ENCODE measurements at regions not wholly inside any gene's neighbourhood (a gene's known extent, or its start where the extent isn't known, plus 50 kb on each side); places are given as distances from the start of the nearest gene placed in this dataset.

DNA sequence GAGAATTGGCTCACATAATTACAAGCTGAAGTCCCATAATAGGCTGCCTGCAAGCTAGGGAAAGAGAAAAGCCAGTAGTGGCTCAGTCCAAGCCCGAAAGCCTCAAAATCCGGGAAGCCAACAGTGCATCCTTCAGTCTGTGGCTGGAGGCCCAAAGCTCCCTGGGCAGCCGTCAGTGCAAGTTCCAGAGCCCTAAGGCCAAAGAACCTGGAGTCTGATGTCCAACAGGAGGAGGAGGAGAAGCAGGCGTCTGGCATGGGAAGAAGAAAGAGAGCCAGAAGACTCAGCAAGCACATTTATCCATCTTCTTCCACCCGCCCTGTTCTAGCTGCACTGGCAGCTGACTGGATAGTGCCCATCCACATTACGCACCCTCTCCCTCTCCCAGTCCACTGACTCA, 213.4 kb downstream of the GAS1 start:
- Histone ChIP-seq H4K20me1 (no peaks in the 10 kb centered on the region), H3K9ac (no peak overlapping the region), H3K4me3 (no peak overlapping the region), H3K4me2 (no peak overlapping the region), H3K36me3 (no peaks in the 10 kb centered on the region), H3K9me3 (replicated peaks in 1 of 11) (no peaks in the 10 kb centered on the region), H3K27ac (no peak overlapping the region), H3K4me1 (peaks cover 0 to 3% (median 0%) of the 10 kb centered on the region in 10 experiments; a peak in 1 of 20 replicates), H3K27me3 (no peaks in the 10 kb centered on the region)
- TF ChIP-seq Cebpa-rat (IDR thresholded peaks at IDR 0.05): no peak

- TF ChIP-seq Cebpa-rat (IDR thresholded peaks at IDR 0.05): no peak
- Histone ChIP-seq H3K27ac (no peak overlapping the region), H3K4me3 (no peak overlapping the region), H4K20me1 (no peaks in the 10 kb centered on the region), H3K9me3 (replicated peaks in 1 of 11) (peaks cover 0 to 4% (median 0%) of the 10 kb centered on the region in 11 experiments; a peak in 1 of 22 replicates), H3K27me3 (no peaks in the 10 kb centered on the region), H3K36me3 (no peaks in the 10 kb centered on the region), H3K4me1 (no peaks in the 10 kb centered on the region), H3K9ac (no peak overlapping the region), H3K4me2 (no peak overlapping the region)
These were observed 214.7 kb downstream of the GAS1 start for GRCh38 chr9:86732514-86733171.

DNA sequence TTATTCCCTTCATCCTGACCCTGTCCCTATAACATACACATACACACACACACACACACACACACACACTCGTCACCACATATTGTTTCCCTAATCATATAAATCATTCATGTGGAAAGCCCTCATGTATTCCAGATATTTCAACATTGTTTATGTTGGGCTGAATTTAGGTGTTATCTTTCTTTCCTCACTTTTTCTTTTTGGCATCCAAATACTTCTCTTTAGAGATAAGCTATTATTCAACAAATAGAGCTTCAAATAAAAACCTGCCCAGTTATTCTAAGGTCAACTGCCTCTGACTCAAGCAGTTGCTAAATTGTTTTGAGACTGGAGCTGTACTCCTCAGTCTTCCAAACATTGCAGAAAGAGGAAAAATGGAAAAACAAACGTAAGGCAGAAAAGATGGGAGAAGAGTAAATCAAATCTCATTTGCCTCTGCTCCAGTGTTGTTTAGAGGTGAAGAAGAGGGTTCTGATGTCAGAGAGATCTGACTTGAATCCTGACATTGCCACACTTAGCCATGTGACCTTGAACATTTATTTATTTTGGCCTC, 215.7 kb downstream of the GAS1 start:
- TF ChIP-seq Cebpa-rat (IDR thresholded peaks at IDR 0.05): no peak
- Histone ChIP-seq H3K27me3 (no peaks in the 10 kb centered on the region), H3K4me1 (no peaks in the 10 kb centered on the region), H3K4me2 (no peak overlapping the region), H3K9me3 (replicated peaks in 1 of 11) (peaks cover 0 to 4% (median 0%) of the 10 kb centered on the region in 11 experiments; a peak in 1 of 22 replicates), H3K4me3 (no peak overlapping the region), H3K36me3 (no peaks in the 10 kb centered on the region), H3K27ac (no peak overlapping the region), H3K9ac (no peak overlapping the region), H4K20me1 (no peaks in the 10 kb centered on the region)

GRCh38 chr9:86730163-86730928, 217.0 kb downstream of the GAS1 start:
- Histone ChIP-seq H3K27me3 (no peaks in the 10 kb centered on the region), H3K4me1 (no peaks in the 10 kb centered on the region), H4K20me1 (no peaks in the 10 kb centered on the region), H3K4me3 (no peak overlapping the region), H3K36me3 (no peaks in the 10 kb centered on the region), H3K27ac (no peak overlapping the region), H3K9me3 (replicated peaks in 1 of 11) (peaks cover 0 to 4% (median 0%) of the 10 kb centered on the region in 11 experiments; a peak in 1 of 22 replicates), H3K4me2 (no peak overlapping the region), H3K9ac (no peak overlapping the region)
- TF ChIP-seq Cebpa-rat (IDR thresholded peaks at IDR 0.05): no peak

DNA sequence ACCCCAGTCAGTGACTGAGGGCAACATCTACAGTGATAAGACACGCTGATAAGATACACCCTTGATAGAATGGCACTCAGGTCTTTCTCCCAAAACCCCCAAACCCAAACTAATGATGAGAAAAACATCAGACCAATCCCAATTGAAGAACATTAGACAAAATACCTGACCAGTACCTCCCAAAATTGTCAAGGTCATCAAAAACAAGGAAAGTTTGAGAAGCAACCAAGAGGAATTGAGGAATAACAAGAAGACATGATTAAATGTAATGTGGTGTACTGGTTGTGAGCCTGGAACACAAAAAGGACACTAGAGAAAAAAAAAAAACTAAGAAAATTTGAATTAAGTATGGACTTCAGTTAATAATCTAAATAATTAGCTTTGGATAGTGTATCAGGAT, 222.8 kb downstream of the GAS1 start:
- Histone ChIP-seq H3K36me3 (no peaks in the 10 kb centered on the region), H3K4me3 (no peak overlapping the region), H3K27ac (no peak overlapping the region), H3K4me1 (peaks cover 9 to 23% (median 12%) of the 10 kb centered on the region in 10 experiments; a peak in 19 of 20 replicates), H3K27me3 (no peaks in the 10 kb centered on the region), H3K9me3 (replicated peaks in 1 of 11) (peaks cover 0 to 9% (median 0%) of the 10 kb centered on the region in 11 experiments; a peak in 4 of 22 replicates), H4K20me1 (no peaks in the 10 kb centered on the region), H3K4me2 (no peak overlapping the region), H3K9ac (no peak overlapping the region)
- TF ChIP-seq Cebpa-rat (IDR thresholded peaks at IDR 0.05): no peak

- Histone ChIP-seq H3K27ac (peak overlapping the region in 1 of 11 experiments; percentile 39; a peak in 3 of 22 replicates), H3K36me3 (no peaks in the 10 kb centered on the region), H3K4me2 (peak overlapping the region; percentile 33 to 68 (median 45); a peak in 20 of 22 replicates), H3K9me3 (replicated peaks in 1 of 11) (peaks cover 0 to 9% (median 0%) of the 10 kb centered on the region in 11 experiments; a peak in 4 of 22 replicates), H3K9ac (no peak overlapping the region), H4K20me1 (no peaks in the 10 kb centered on the region), H3K4me1 (peaks cover 9 to 23% (median 12%) of the 10 kb centered on the region in 10 experiments; a peak in 19 of 20 replicates), H3K27me3 (no peaks in the 10 kb centered on the region), H3K4me3 (no peak overlapping the region)
- no peak for TF ChIP-seq Cebpa-rat (IDR thresholded peaks at IDR 0.05)
These were observed 224.0 kb downstream of the GAS1 start for GRCh38 chr9:86723346-86723745.

GRCh38 chr9:86722706-86723075, 224.6 kb downstream of the GAS1 start:
- TF ChIP-seq Cebpa-rat (IDR thresholded peaks at IDR 0.05): no peak
- Histone ChIP-seq H4K20me1 (no peaks in the 10 kb centered on the region), H3K4me3 (no peak overlapping the region), H3K4me2 (peak overlapping the region in 9 of 11 experiments; percentile 33 to 68 (median 45); a peak in 13 of 22 replicates), H3K4me1 (peaks cover 9 to 23% (median 12%) of the 10 kb centered on the region in 10 experiments; a peak in 19 of 20 replicates), H3K9ac (no peak overlapping the region), H3K36me3 (no peaks in the 10 kb centered on the region), H3K27ac (no peak overlapping the region), H3K27me3 (no peaks in the 10 kb centered on the region), H3K9me3 (replicated peaks in 1 of 11) (peaks cover 0 to 7% (median 0%) of the 10 kb centered on the region in 11 experiments; a peak in 4 of 22 replicates)

GRCh38 chr9:86721843-86722705, 225.2 kb downstream of the GAS1 start:
- Histone ChIP-seq H4K20me1 (no peaks in the 10 kb centered on the region), H3K4me2 (peak overlapping the region in 2 of 11 experiments; percentile 15 to 53; a peak in 1 of 22 replicates), H3K4me3 (no peak overlapping the region), H3K9ac (no peak overlapping the region), H3K36me3 (no peaks in the 10 kb centered on the region), H3K4me1 (peaks cover 9 to 23% (median 12%) of the 10 kb centered on the region in 10 experiments; a peak in 19 of 20 replicates), H3K27me3 (no peaks in the 10 kb centered on the region), H3K27ac (no peak overlapping the region), H3K9me3 (replicated peaks in 1 of 11) (peaks cover 0 to 7% (median 0%) of the 10 kb centered on the region in 11 experiments; a peak in 4 of 22 replicates)
- TF ChIP-seq Cebpa-rat (IDR thresholded peaks at IDR 0.05): no peak

All from BLaER1 treated with 17β-estradiol and CSF1 and Interleukin-3, amounts not matched to agents 10 nM and 100 nM (cell line).